HCT116 (cell line): ENCODE measurements at regions not wholly inside any gene's neighbourhood (a gene's known extent, or its start where the extent isn't known, plus 50 kb on each side); places are given as distances from the start of the nearest gene placed in this dataset.

Source experiments
- ATAC-seq: fragments of 200-7000 bp; cut with Tn5 transposase; 2 replicates; pipeline ENCODE4 v1.9.1; 2020; ENCODE audit warnings: mild to moderate bottlenecking, moderate library complexity
- BruUV-seq: library from RNA; stranded (reverse); fragments of 400-500 nt; replicated peaks from 2 replicates; lab custom pipeline; 2021; lab: Mats Ljungman, UMichigan
- CTCF ChIA-PET: fragments of 300-600 bp; sonication (Branson Sonifier 250); formaldehyde crosslinking; loops from one replicate; lab custom pipeline; 2021; ENCODE audit warnings: antibody characterized with exemption; lab: Charles Lee
- POLR2A ChIA-PET: fragments of 300-600, 350-600 bp; sonication (Branson Sonifier 250); formaldehyde crosslinking; loops from one replicate; lab custom pipeline; 2021; ENCODE audit warnings: antibody characterized with exemption; lab: Charles Lee
- RAD21 ChIA-PET, 2 experiments: fragments of 300-600 bp; sonication (Branson Sonifier 250); formaldehyde crosslinking; loops; one replicate each; lab custom pipeline; 2023; ENCODE audit warnings: low total read pairs in 2 of 2; ENCODE audit not compliant: uncharacterized antibody in 2 of 2, unreplicated experiment in 2 of 2, low non-redundant PET in 1 of 2; lab: Charles Lee
- DNase-seq: peaks from one replicate; pipeline ENCODE4 v3.0.0-alpha.2; 2010; ENCODE audit warnings: low read depth, low spot score
- H2AFZ ChIP-seq: fragments of 200-600 bp; shearing (Covaris generic), sonication (generic); 2 replicates; pipeline ENCODE4 v1.6.1; 2017; ENCODE audit warnings: low read depth, mixed run types, mixed read lengths, antibody characterized with exemption, low read length; ENCODE audit not compliant: poor library complexity, severe bottlenecking
- H3K27ac ChIP-seq: 2 replicates; pipeline ENCODE4 v1.5.1; 2012; ENCODE audit warnings: low read depth, low read length
- H3K27me3 ChIP-seq: fragments of 200-600 bp; sonication (generic); 2 replicates; pipeline ENCODE4 v1.6.1; 2016; ENCODE audit warnings: mixed run types, low read length, mixed read lengths; ENCODE audit not compliant: insufficient read depth
- H3K36me3 ChIP-seq, 2 experiments: fragments of 200-500 bp in 1 of 2; fragments of 200-600 bp in 1 of 2; sonication (Bioruptor generic) in 1 of 2; sonication (generic) in 1 of 2; 2 replicates each; pipeline versions ENCODE4 v1.5.1 to v1.6.1; 2014 to 2016; ENCODE audit warnings: low read length in 2 of 2, inconsistent platforms in 1 of 2, mixed read lengths in 1 of 2, mixed run types in 1 of 2; ENCODE audit not compliant: insufficient read depth in 2 of 2, control insufficient read depth in 1 of 2
- H3K4me1 ChIP-seq, 2 experiments: fragments of 200-600 bp in 1 of 2; sonication (generic) in 1 of 2; 2 replicates each; pipeline versions ENCODE4 v1.5.1 to v1.6.1; 2012 to 2017; ENCODE audit warnings: low read length in 2 of 2, inconsistent platforms in 1 of 2, mild to moderate bottlenecking in 1 of 2, mixed read lengths in 1 of 2, mixed run types in 1 of 2, moderate library complexity in 1 of 2; ENCODE audit not compliant: insufficient read depth in 2 of 2, control insufficient read depth in 1 of 2
- H3K4me2 ChIP-seq: fragments of 200-600 bp; sonication (generic); 2 replicates; pipeline ENCODE4 v1.6.1; 2017; ENCODE audit warnings: mixed run types, low read length, mixed read lengths
- H3K4me3 ChIP-seq, 2 experiments: fragments of 200-600 bp in 1 of 2; sonication (generic) in 1 of 2; replicated peaks in 1 of 2; 2 replicates each; pipeline ENCODE4 v1.5.1; 2011 to 2016; ENCODE audit warnings: low read length in 2 of 2, control low read depth in 1 of 2, low read depth in 1 of 2, mild to moderate bottlenecking in 1 of 2, mixed read lengths in 1 of 2, mixed run types in 1 of 2
- H3K79me2 ChIP-seq: fragments of 200-600 bp; sonication (generic); 2 replicates; pipeline ENCODE4 v1.6.1; 2017; ENCODE audit warnings: mild to moderate bottlenecking, mixed run types, low read length, moderate library complexity, mixed read lengths; ENCODE audit not compliant: insufficient read depth
- H3K9ac ChIP-seq: fragments of 200-600 bp; sonication (generic); 2 replicates; pipeline ENCODE4 v1.6.1; 2016; ENCODE audit warnings: low read length, mixed read lengths
- H3K9me2 ChIP-seq: fragments of 200-600 bp; sonication (generic), shearing (Covaris generic); 2 replicates; pipeline ENCODE4 v1.6.1; 2017; ENCODE audit warnings: mixed run types, mild to moderate bottlenecking, moderate library complexity; ENCODE audit not compliant: insufficient read depth
- H3K9me3 ChIP-seq, 2 experiments: fragments of 200-500 bp in 1 of 2; fragments of 200-600 bp in 1 of 2; sonication (Bioruptor generic) in 1 of 2; sonication (generic) in 1 of 2; 2 replicates each; pipeline ENCODE4 v1.6.1; 2014 to 2017; ENCODE audit warnings: low read length in 2 of 2, mixed read lengths in 2 of 2, inconsistent platforms in 1 of 2, low read depth in 1 of 2, mild to moderate bottlenecking in 1 of 2, mixed run types in 1 of 2, moderate library complexity in 1 of 2; ENCODE audit not compliant: control insufficient read depth in 1 of 2, insufficient read depth in 1 of 2
- H4K20me1 ChIP-seq: fragments of 200-600 bp; sonication (generic), shearing (Covaris generic); 2 replicates; pipeline ENCODE4 v1.6.1; 2017; ENCODE audit warnings: mixed run types, mild to moderate bottlenecking, moderate library complexity; ENCODE audit not compliant: insufficient read depth
- ATF3 ChIP-seq: IDR thresholded peaks from 2 replicates; pipeline ENCODE4 v1.6.1; 2012
- CEBPB ChIP-seq: IDR thresholded peaks from 2 replicates; pipeline ENCODE4 v1.6.1; 2012; ENCODE audit warnings: low read depth
- EGR1 ChIP-seq: IDR thresholded peaks from 2 replicates; pipeline ENCODE4 v1.6.1; 2012; ENCODE audit warnings: low read depth
- EZH2phosphoT487 ChIP-seq: fragments of 200-600 bp; IDR thresholded peaks from 2 replicates; pipeline ENCODE4 v1.6.1; 2018; ENCODE audit warnings: antibody characterized with exemption, borderline replicate concordance
- FOSL1 ChIP-seq: IDR thresholded peaks from 2 replicates; pipeline ENCODE4 v1.6.1; 2012; ENCODE audit warnings: low read depth
- POLR2A ChIP-seq: IDR thresholded peaks from 2 replicates; pipeline ENCODE4 v1.7.0; 2011; ENCODE audit warnings: borderline replicate concordance; ENCODE audit not compliant: insufficient read depth, insufficient read length; ENCODE audit errors: extremely low read depth
- POLR2AphosphoS5 ChIP-seq: IDR thresholded peaks from 2 replicates; pipeline ENCODE4 v1.6.1; 2011; ENCODE audit warnings: mild to moderate bottlenecking, low read depth, low read length, moderate library complexity
- RAD21 ChIP-seq: IDR thresholded peaks from 2 replicates; pipeline ENCODE4 v1.6.1; 2012; ENCODE audit warnings: low read depth, mild to moderate bottlenecking
- SRF ChIP-seq: IDR thresholded peaks from 2 replicates; pipeline ENCODE4 v1.6.1; 2012; ENCODE audit warnings: low read depth
- TCF7L2 ChIP-seq: IDR thresholded peaks from 2 replicates; pipeline ENCODE4 v1.7.0; 2011; ENCODE audit warnings: borderline replicate concordance, inconsistent platforms; ENCODE audit not compliant: insufficient read depth, insufficient read length; ENCODE audit errors: extremely low read depth
- YY1 ChIP-seq: IDR thresholded peaks from 2 replicates; pipeline ENCODE4 v1.6.1; 2011; ENCODE audit warnings: low read length, low read depth, moderate library complexity, mild to moderate bottlenecking; ENCODE audit not compliant: insufficient replicate concordance; ENCODE audit errors: extremely low read depth
- ZFX ChIP-seq: fragments of 450-650 bp; IDR thresholded peaks from 2 replicates; pipeline ENCODE4 v1.6.1; 2017
- ZNF274 ChIP-seq: fragments of 200-500 bp; sonication (Bioruptor generic); IDR thresholded peaks from 2 replicates; pipeline ENCODE4 v1.6.1; 2014; ENCODE audit warnings: mild to moderate bottlenecking, low read depth, low read length, inconsistent platforms
- intact Hi-C: fragments of 100-400 bp; cut with micrococcal nuclease; formaldehyde crosslinking; loops from 2 replicates; pipeline ENCODE4 v1.10.0; 2022
- TF ChIP-seq, protein P1 (sequence below): IDR thresholded peaks from 2 replicates; pipeline ENCODE4 v1.6.1; 2012; ENCODE audit warnings: low read depth
- TF ChIP-seq, protein P2 (sequence below): IDR thresholded peaks from 2 replicates; pipeline ENCODE4 v1.6.1; 2011; ENCODE audit warnings: mild to moderate bottlenecking, low read length, moderate library complexity; ENCODE audit not compliant: insufficient replicate concordance; ENCODE audit errors: extremely low read depth

DNA sequence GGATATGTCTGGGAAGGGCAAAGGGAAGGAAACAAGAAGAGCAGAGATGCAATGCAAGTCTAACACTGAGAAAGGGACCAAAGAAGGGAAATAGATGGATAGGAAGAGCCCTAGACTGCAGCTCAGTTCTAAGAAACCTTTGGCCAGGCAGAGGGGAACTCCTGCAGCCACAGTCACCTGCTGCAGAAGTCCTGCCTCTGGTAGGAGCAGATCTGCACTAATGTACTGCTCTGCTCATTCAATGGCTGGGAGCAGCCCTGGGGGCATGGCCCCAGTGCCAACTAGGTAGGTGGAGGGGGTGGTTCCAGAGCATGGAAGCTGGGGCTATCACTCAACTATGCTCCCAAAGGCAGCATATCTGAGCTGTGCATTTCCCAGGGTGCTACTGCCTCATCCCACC lies 388.9 kb downstream of the PCNX1 start:
- DNase-seq (no peak), ATAC-seq (no peak)
- H3K9ac ChIP-seq: no peak overlapping the region
- H4K20me1 ChIP-seq: no peaks in the 10 kb centered on the region
- no peaks in the 10 kb centered on the region for H3K79me2 ChIP-seq
- H3K4me3 ChIP-seq: no peak overlapping the region
- no peak overlapping the region for H3K4me2 ChIP-seq
- no peaks in the 10 kb centered on the region for H3K9me2 ChIP-seq
- H3K36me3 ChIP-seq: no peaks in the 10 kb centered on the region
- H3K4me1 ChIP-seq: peaks cover 0 to 4% of the 10 kb centered on the region in 2 experiments; a peak in 2 of 4 replicates
- no TSS peak for BruUV-seq
- no peak overlapping the region for H2AFZ ChIP-seq
- ChIA-PET CTCF (no interaction called here), RAD21 (no interaction called here), POLR2A (no interaction called here)
- no peaks in the 10 kb centered on the region for H3K27me3 ChIP-seq
- H3K27ac ChIP-seq: no peak overlapping the region
- TF ChIP-seq POLR2AphosphoS5 (no peak), CEBPB (no peak), ATF3 (no peak), FOSL1 (no peak), TCF7L2 (no peak), EZH2phosphoT487 (no peak), RAD21 (no peak), SRF (no peak), ZNF274 (no peak), EGR1 (no peak), ZFX (no peak), POLR2A (no peak), YY1 (no peak)
- TF ChIP-seq, protein P1, sequence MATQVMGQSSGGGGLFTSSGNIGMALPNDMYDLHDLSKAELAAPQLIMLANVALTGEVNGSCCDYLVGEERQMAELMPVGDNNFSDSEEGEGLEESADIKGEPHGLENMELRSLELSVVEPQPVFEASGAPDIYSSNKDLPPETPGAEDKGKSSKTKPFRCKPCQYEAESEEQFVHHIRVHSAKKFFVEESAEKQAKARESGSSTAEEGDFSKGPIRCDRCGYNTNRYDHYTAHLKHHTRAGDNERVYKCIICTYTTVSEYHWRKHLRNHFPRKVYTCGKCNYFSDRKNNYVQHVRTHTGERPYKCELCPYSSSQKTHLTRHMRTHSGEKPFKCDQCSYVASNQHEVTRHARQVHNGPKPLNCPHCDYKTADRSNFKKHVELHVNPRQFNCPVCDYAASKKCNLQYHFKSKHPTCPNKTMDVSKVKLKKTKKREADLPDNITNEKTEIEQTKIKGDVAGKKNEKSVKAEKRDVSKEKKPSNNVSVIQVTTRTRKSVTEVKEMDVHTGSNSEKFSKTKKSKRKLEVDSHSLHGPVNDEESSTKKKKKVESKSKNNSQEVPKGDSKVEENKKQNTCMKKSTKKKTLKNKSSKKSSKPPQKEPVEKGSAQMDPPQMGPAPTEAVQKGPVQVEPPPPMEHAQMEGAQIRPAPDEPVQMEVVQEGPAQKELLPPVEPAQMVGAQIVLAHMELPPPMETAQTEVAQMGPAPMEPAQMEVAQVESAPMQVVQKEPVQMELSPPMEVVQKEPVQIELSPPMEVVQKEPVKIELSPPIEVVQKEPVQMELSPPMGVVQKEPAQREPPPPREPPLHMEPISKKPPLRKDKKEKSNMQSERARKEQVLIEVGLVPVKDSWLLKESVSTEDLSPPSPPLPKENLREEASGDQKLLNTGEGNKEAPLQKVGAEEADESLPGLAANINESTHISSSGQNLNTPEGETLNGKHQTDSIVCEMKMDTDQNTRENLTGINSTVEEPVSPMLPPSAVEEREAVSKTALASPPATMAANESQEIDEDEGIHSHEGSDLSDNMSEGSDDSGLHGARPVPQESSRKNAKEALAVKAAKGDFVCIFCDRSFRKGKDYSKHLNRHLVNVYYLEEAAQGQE: no peak
- TF ChIP-seq, protein P2, sequence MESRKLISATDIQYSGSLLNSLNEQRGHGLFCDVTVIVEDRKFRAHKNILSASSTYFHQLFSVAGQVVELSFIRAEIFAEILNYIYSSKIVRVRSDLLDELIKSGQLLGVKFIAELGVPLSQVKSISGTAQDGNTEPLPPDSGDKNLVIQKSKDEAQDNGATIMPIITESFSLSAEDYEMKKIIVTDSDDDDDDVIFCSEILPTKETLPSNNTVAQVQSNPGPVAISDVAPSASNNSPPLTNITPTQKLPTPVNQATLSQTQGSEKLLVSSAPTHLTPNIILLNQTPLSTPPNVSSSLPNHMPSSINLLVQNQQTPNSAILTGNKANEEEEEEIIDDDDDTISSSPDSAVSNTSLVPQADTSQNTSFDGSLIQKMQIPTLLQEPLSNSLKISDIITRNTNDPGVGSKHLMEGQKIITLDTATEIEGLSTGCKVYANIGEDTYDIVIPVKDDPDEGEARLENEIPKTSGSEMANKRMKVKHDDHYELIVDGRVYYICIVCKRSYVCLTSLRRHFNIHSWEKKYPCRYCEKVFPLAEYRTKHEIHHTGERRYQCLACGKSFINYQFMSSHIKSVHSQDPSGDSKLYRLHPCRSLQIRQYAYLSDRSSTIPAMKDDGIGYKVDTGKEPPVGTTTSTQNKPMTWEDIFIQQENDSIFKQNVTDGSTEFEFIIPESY: no peak
- intact Hi-C loops: no loop called here
- H3K9me3 ChIP-seq: no peaks in the 10 kb centered on the region
